ENCODE measurements at regions not wholly inside any gene's neighbourhood (a gene's known extent, or its start where the extent isn't known, plus 50 kb on each side); places are given as distances from the start of the nearest gene placed in this dataset.

GRCh38 chr17:34143430-34143829, 111.7 kb upstream of the CCL2 start:
- TF ChIP-seq EZH2phosphoT487 (IDR thresholded peaks at IDR 0.05; ENCODE audit: low read length) (no peak), EZH2 (optimal IDR thresholded peaks at IDR 0.05; ENCODE audit: low read depth, low read length) (no peak), CTCF (IDR thresholded peaks at IDR 0.05; ENCODE audit: low read length) (no peak)

All from MM.1S (cell line).